ENCODE measurements at regions not wholly inside any gene's neighbourhood (a gene's known extent, or its start where the extent isn't known, plus 50 kb on each side); places are given as distances from the start of the nearest gene placed in this dataset.

DNA sequence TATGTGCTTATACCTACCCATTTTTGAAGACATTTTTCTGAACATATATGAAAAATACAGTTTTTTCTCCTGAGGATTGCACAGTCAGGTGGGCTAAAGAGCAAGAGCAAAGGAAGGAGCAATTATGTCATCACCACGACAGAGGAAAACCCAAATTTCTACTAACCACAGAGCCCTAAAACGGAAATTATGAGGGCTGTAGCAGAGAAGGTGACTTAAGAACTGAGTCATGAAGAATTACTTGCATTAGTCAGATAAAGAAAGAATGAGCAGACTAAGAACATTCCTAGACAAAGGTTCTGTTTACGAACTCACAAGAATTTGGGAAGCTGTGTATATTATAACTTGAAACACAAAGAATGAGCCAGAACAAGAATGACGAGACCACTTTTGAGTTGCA is 974.4 kb downstream of the NXPH1 start:
- no peak for DNase-seq (ENCODE audit: low spot score)
- CTCF ChIA-PET: no interaction called here
- no peak for TF ChIP-seq FOXP1 (CRISPR knock-in tag; IDR thresholded peaks at IDR 0.05; ENCODE audit: borderline replicate concordance)

GRCh38 chr7:9453521-9453920 is 1020.1 kb downstream of the NXPH1 start:
- TF ChIP-seq, protein P1, sequence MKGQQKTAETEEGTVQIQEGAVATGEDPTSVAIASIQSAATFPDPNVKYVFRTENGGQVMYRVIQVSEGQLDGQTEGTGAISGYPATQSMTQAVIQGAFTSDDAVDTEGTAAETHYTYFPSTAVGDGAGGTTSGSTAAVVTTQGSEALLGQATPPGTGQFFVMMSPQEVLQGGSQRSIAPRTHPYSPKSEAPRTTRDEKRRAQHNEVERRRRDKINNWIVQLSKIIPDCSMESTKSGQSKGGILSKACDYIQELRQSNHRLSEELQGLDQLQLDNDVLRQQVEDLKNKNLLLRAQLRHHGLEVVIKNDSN (CRISPR knock-in tag; IDR thresholded peaks at IDR 0.05): no peak
- TF ChIP-seq PRDM15 (CRISPR knock-in tag; IDR thresholded peaks at IDR 0.05) (no peak), E2F5 (CRISPR knock-in tag; IDR thresholded peaks at IDR 0.05) (no peak), ZNF396 (CRISPR knock-in tag; IDR thresholded peaks at IDR 0.05; ENCODE audit: borderline replicate concordance) (no peak), GRHL2 (CRISPR knock-in tag; IDR thresholded peaks at IDR 0.05; ENCODE audit: insufficient replicate concordance, severe bottlenecking) (no peak)
- CTCF ChIA-PET: no interaction called here
- Mint-ChIP-seq H3K4me3 (no peak overlapping the region), H3K27ac (no peak overlapping the region), H3K27me3 (ENCODE audit: low read depth) (no peaks in the 10 kb centered on the region), H3K4me1 (no peaks in the 10 kb centered on the region), H3K9me3 (peaks cover 29% of the 10 kb centered on the region), H3K36me3 (peaks cover 19% of the 10 kb centered on the region)
- DNase-seq (ENCODE audit: low spot score) (no peak), ATAC-seq (no peak)
- POLR2A ChIA-PET: no interaction called here

More for the DNA sequence above, 974.4 kb downstream of the NXPH1 start:
- Mint-ChIP-seq H3K4me3 (no peak overlapping the region), H3K4me1 (no peaks in the 10 kb centered on the region), H3K27ac (no peak overlapping the region), H3K27me3 (ENCODE audit: low read depth) (no peaks in the 10 kb centered on the region), H3K9me3 (no peaks in the 10 kb centered on the region), H3K36me3 (no peaks in the 10 kb centered on the region)
- POLR2A ChIA-PET: no interaction called here
- no peak for ATAC-seq

- H3K4me1 Mint-ChIP-seq: no peaks in the 10 kb centered on the region
- no peak for ATAC-seq
- DNase-seq (ENCODE audit: low spot score): no peak
These were observed 1055.1 kb downstream of the NXPH1 start for GRCh38 chr7:9488555-9488954.

DNA sequence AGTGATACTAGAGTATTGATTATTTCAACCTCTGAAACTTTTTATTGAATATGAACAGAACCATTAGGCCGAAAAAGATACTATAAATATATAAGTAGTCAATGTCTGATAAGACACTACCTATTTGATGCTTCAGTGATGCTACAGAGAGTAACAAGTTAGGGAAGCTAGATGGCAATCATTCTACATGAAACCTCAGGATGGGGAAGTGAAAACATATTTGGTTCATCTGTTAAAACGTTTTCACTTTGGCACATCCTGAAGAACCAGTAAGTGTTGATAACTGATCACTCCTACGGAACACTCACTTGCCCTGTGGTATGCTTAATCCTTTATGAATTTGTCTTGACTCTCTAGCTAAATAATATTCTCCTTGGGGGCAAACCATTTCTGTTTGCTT is 1064.9 kb downstream of the NXPH1 start:
- no peaks in the 10 kb centered on the region for H3K36me3 Mint-ChIP-seq
- no peak for ATAC-seq
- peaks cover 2% of the 10 kb centered on the region; the same call in 1 of the 2 replicates for H3K9me3 Mint-ChIP-seq
- H3K4me3 Mint-ChIP-seq: no peak overlapping the region
- DNase-seq (ENCODE audit: low spot score): no peak
- no peaks in the 10 kb centered on the region for H3K27me3 Mint-ChIP-seq (ENCODE audit: low read depth)
- CTCF ChIA-PET: no interaction called here
- H3K4me1 Mint-ChIP-seq: no peaks in the 10 kb centered on the region
- TF ChIP-seq ZNF121 (CRISPR knock-in tag; IDR thresholded peaks at IDR 0.05) (no peak), ZNF396 (CRISPR knock-in tag; IDR thresholded peaks at IDR 0.05; ENCODE audit: borderline replicate concordance) (no peak), JAZF1 (CRISPR knock-in tag; IDR thresholded peaks at IDR 0.05) (no peak), E2F1 (CRISPR knock-in tag; IDR thresholded peaks at IDR 0.05) (no peak)
- TF ChIP-seq, protein P2, sequence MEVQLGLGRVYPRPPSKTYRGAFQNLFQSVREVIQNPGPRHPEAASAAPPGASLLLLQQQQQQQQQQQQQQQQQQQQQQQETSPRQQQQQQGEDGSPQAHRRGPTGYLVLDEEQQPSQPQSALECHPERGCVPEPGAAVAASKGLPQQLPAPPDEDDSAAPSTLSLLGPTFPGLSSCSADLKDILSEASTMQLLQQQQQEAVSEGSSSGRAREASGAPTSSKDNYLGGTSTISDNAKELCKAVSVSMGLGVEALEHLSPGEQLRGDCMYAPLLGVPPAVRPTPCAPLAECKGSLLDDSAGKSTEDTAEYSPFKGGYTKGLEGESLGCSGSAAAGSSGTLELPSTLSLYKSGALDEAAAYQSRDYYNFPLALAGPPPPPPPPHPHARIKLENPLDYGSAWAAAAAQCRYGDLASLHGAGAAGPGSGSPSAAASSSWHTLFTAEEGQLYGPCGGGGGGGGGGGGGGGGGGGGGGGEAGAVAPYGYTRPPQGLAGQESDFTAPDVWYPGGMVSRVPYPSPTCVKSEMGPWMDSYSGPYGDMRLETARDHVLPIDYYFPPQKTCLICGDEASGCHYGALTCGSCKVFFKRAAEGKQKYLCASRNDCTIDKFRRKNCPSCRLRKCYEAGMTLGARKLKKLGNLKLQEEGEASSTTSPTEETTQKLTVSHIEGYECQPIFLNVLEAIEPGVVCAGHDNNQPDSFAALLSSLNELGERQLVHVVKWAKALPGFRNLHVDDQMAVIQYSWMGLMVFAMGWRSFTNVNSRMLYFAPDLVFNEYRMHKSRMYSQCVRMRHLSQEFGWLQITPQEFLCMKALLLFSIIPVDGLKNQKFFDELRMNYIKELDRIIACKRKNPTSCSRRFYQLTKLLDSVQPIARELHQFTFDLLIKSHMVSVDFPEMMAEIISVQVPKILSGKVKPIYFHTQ (CRISPR knock-in tag; IDR thresholded peaks at IDR 0.05): no peak
- POLR2A ChIA-PET: no interaction called here
- no peak overlapping the region for H3K27ac Mint-ChIP-seq

More at GRCh38 chr7:9488555-9488954, 1055.1 kb downstream of the NXPH1 start:
- POLR2A ChIA-PET: no interaction called here
- no peak overlapping the region for H3K4me3 Mint-ChIP-seq
- CTCF ChIA-PET: no interaction called here
- H3K9me3 Mint-ChIP-seq: peaks cover 22% of the 10 kb centered on the region
- no peak for TF ChIP-seq GABPB1 (CRISPR knock-in tag; IDR thresholded peaks at IDR 0.05)
- no peaks in the 10 kb centered on the region for H3K27me3 Mint-ChIP-seq (ENCODE audit: low read depth)
- H3K27ac Mint-ChIP-seq: no peak overlapping the region
- H3K36me3 Mint-ChIP-seq: 0 out of 2 replicates have a peak, but pooled peaks cover 7% of the 10 kb centered on the region

All from WTC11 (cell line).